ENCODE measurements at regions not wholly inside any gene's neighbourhood (a gene's known extent, or its start where the extent isn't known, plus 50 kb on each side); places are given as distances from the start of the nearest gene placed in this dataset.

GRCh38 chrX:5155301-5155700, 1073.4 kb downstream of the NLGN4X start:
- DNase-seq (ENCODE audit: extremely low spot score) = no peak
- Histone ChIP-seq H3K4me1 (ENCODE audit: insufficient read depth) (no peaks in the 10 kb centered on the region), H3K4me3 (ENCODE audit: low read depth, low read length) (no peak overlapping the region), H3K27ac (ENCODE audit: low read depth) (no peak overlapping the region), H3K36me3 (ENCODE audit: insufficient read depth) (no peaks in the 10 kb centered on the region)
- WGBS = 27% methylated on average over 3 of the region's 3 CpGs

GRCh38 chrX:5145957-5146356, 1082.7 kb downstream of the NLGN4X start:
- H3K27ac ChIP-seq (ENCODE audit: low read depth) = no peak overlapping the region
- WGBS = 77% methylated on average over 4 of the region's 4 CpGs

GRCh38 chrX:5142644-5143043, 1086.0 kb downstream of the NLGN4X start:
- Histone ChIP-seq H3K27ac (ENCODE audit: low read depth) (no peak overlapping the region), H3K4me1 (ENCODE audit: insufficient read depth) (no peaks in the 10 kb centered on the region), H3K4me3 (ENCODE audit: low read depth, low read length) (no peak overlapping the region), H3K36me3 (ENCODE audit: insufficient read depth) (no peaks in the 10 kb centered on the region)
- DNase-seq (ENCODE audit: extremely low spot score) = no peak
- WGBS = 97% methylated on average over 7 of the region's 7 CpGs

More at GRCh38 chrX:5145957-5146356, 1082.7 kb downstream of the NLGN4X start:
- no peak for DNase-seq (ENCODE audit: extremely low spot score)
- no peaks in the 10 kb centered on the region for H3K36me3 ChIP-seq (ENCODE audit: insufficient read depth)
- H3K4me1 ChIP-seq (ENCODE audit: insufficient read depth) = no peaks in the 10 kb centered on the region
- H3K4me3 ChIP-seq (ENCODE audit: low read depth, low read length) = no peak overlapping the region

GRCh38 chrX:5122181-5122678, 1106.4 kb downstream of the NLGN4X start:
- Histone ChIP-seq H3K27ac (ENCODE audit: low read depth) (no peak overlapping the region), H3K4me1 (ENCODE audit: insufficient read depth) (no peaks in the 10 kb centered on the region), H3K36me3 (ENCODE audit: insufficient read depth) (no peaks in the 10 kb centered on the region), H3K4me3 (ENCODE audit: low read depth, low read length) (no peak overlapping the region)
- WGBS = 70% methylated on average over 4 of the region's 4 CpGs
- no peak for DNase-seq (ENCODE audit: extremely low spot score)

- 61% methylated on average over 4 of the region's 4 CpGs for WGBS
- Histone ChIP-seq H3K27ac (ENCODE audit: low read depth) (no peak overlapping the region), H3K36me3 (ENCODE audit: insufficient read depth) (no peaks in the 10 kb centered on the region), H3K4me3 (ENCODE audit: low read depth, low read length) (no peak overlapping the region), H3K4me1 (ENCODE audit: insufficient read depth) (no peaks in the 10 kb centered on the region)
- no peak for DNase-seq (ENCODE audit: extremely low spot score)
Measured at GRCh38 chrX:5117816-5118215, 1110.9 kb downstream of the NLGN4X start.

- no peak for DNase-seq (ENCODE audit: extremely low spot score)
- 70% methylated on average over 6 of the region's 6 CpGs for WGBS
- H3K27ac ChIP-seq (ENCODE audit: low read depth) = no peak overlapping the region
Measured at GRCh38 chrX:5113128-5113527, 1115.5 kb downstream of the NLGN4X start.

GRCh38 chrX:5100004-5100403, 1128.7 kb downstream of the NLGN4X start:
- H3K27ac ChIP-seq (ENCODE audit: low read depth) = no peak overlapping the region
- H3K4me3 ChIP-seq (ENCODE audit: low read depth, low read length) = no peak overlapping the region
- WGBS = 93% methylated on average over 8 of the region's 8 CpGs
- no peaks in the 10 kb centered on the region for H3K36me3 ChIP-seq (ENCODE audit: insufficient read depth)
- DNase-seq (ENCODE audit: extremely low spot score) = no peak
- H3K4me1 ChIP-seq (ENCODE audit: insufficient read depth) = no peaks in the 10 kb centered on the region

More at GRCh38 chrX:5113128-5113527, 1115.5 kb downstream of the NLGN4X start:
- no peak overlapping the region for H3K4me3 ChIP-seq (ENCODE audit: low read depth, low read length)
- H3K36me3 ChIP-seq (ENCODE audit: insufficient read depth) = no peaks in the 10 kb centered on the region
- H3K4me1 ChIP-seq (ENCODE audit: insufficient read depth) = no peaks in the 10 kb centered on the region

GRCh38 chrX:5086388-5086787, 1142.3 kb downstream of the NLGN4X start:
- H3K4me3 ChIP-seq (ENCODE audit: low read depth, low read length) = no peak overlapping the region
- no peaks in the 10 kb centered on the region for H3K4me1 ChIP-seq (ENCODE audit: insufficient read depth)
- WGBS = 60% methylated on average over 2 of the region's 2 CpGs
- no peaks in the 10 kb centered on the region for H3K36me3 ChIP-seq (ENCODE audit: insufficient read depth)
- DNase-seq (ENCODE audit: extremely low spot score) = no peak
- no peak overlapping the region for H3K27ac ChIP-seq (ENCODE audit: low read depth)

- Histone ChIP-seq H3K4me3 (ENCODE audit: low read depth, low read length) (no peak overlapping the region), H3K27ac (ENCODE audit: low read depth) (no peak overlapping the region), H3K4me1 (ENCODE audit: insufficient read depth) (no peaks in the 10 kb centered on the region), H3K36me3 (ENCODE audit: insufficient read depth) (no peaks in the 10 kb centered on the region)
- WGBS = 88% methylated on average over 6 of the region's 6 CpGs
- DNase-seq (ENCODE audit: extremely low spot score) = no peak
Measured at GRCh38 chrX:5084279-5084678, 1144.4 kb downstream of the NLGN4X start.

GRCh38 chrX:5082705-5083104, 1146.0 kb downstream of the NLGN4X start:
- H3K36me3 ChIP-seq (ENCODE audit: insufficient read depth) = no peaks in the 10 kb centered on the region
- H3K4me1 ChIP-seq (ENCODE audit: insufficient read depth) = no peaks in the 10 kb centered on the region
- WGBS = 78% methylated on average over 3 of the region's 3 CpGs
- no peak overlapping the region for H3K27ac ChIP-seq (ENCODE audit: low read depth)
- H3K4me3 ChIP-seq (ENCODE audit: low read depth, low read length) = no peak overlapping the region
- DNase-seq (ENCODE audit: extremely low spot score) = no peak

- no peaks in the 10 kb centered on the region for H3K4me1 ChIP-seq (ENCODE audit: insufficient read depth)
- no peak overlapping the region for H3K27ac ChIP-seq (ENCODE audit: low read depth)
- no peak for DNase-seq (ENCODE audit: extremely low spot score)
- H3K4me3 ChIP-seq (ENCODE audit: low read depth, low read length) = no peak overlapping the region
- H3K36me3 ChIP-seq (ENCODE audit: insufficient read depth) = no peaks in the 10 kb centered on the region
- WGBS = 66% methylated on average over 4 of the region's 4 CpGs
Measured at GRCh38 chrX:5080791-5081190, 1147.9 kb downstream of the NLGN4X start.

- 87% methylated on average over 5 of the region's 5 CpGs for WGBS
- H3K36me3 ChIP-seq (ENCODE audit: insufficient read depth) = no peaks in the 10 kb centered on the region
- H3K4me3 ChIP-seq (ENCODE audit: low read depth, low read length) = no peak overlapping the region
- no peak overlapping the region for H3K27ac ChIP-seq (ENCODE audit: low read depth)
- DNase-seq (ENCODE audit: extremely low spot score) = no peak
- H3K4me1 ChIP-seq (ENCODE audit: insufficient read depth) = no peaks in the 10 kb centered on the region
Measured at GRCh38 chrX:5068550-5068949, 1160.1 kb downstream of the NLGN4X start.

GRCh38 chrX:5057786-5058185, 1170.9 kb downstream of the NLGN4X start:
- Histone ChIP-seq H3K4me1 (ENCODE audit: insufficient read depth) (no peaks in the 10 kb centered on the region), H3K4me3 (ENCODE audit: low read depth, low read length) (no peak overlapping the region), H3K27ac (ENCODE audit: low read depth) (no peak overlapping the region), H3K36me3 (ENCODE audit: insufficient read depth) (no peaks in the 10 kb centered on the region)
- 23% methylated on average over 2 of the region's 2 CpGs for WGBS
- DNase-seq (ENCODE audit: extremely low spot score) = no peak

GRCh38 chrX:5054852-5055251, 1173.8 kb downstream of the NLGN4X start:
- H3K27ac ChIP-seq (ENCODE audit: low read depth) = no peak overlapping the region
- DNase-seq (ENCODE audit: extremely low spot score) = no peak
- H3K4me3 ChIP-seq (ENCODE audit: low read depth, low read length) = no peak overlapping the region
- no peaks in the 10 kb centered on the region for H3K4me1 ChIP-seq (ENCODE audit: insufficient read depth)
- H3K36me3 ChIP-seq (ENCODE audit: insufficient read depth) = no peaks in the 10 kb centered on the region

- H3K27ac ChIP-seq (ENCODE audit: low read depth) = no peak overlapping the region
- no peaks in the 10 kb centered on the region for H3K36me3 ChIP-seq (ENCODE audit: insufficient read depth)
- H3K4me1 ChIP-seq (ENCODE audit: insufficient read depth) = no peaks in the 10 kb centered on the region
- 14% methylated on average over 5 of the region's 5 CpGs for WGBS
- H3K4me3 ChIP-seq (ENCODE audit: low read depth, low read length) = no peak overlapping the region
- no peak for DNase-seq (ENCODE audit: extremely low spot score)
Measured at GRCh38 chrX:5051831-5052491, 1176.7 kb downstream of the NLGN4X start.
